Activated naive CD8-positive, alpha-beta T cell (primary cell): ENCODE measurements at regions not wholly inside any gene's neighbourhood (a gene's known extent, or its start where the extent isn't known, plus 50 kb on each side); places are given as distances from the start of the nearest gene placed in this dataset.

Experiments used
- H3K27ac Mint-ChIP-seq: one replicate; pipeline ENCODE4 v1.8.0; 2021; ENCODE audit warnings: mixed read lengths
- H3K27me3 Mint-ChIP-seq: one replicate; pipeline ENCODE4 v1.8.0; 2021; ENCODE audit warnings: mixed read lengths
- H3K36me3 Mint-ChIP-seq: one replicate; pipeline ENCODE4 v1.8.0; 2021; ENCODE audit warnings: mixed read lengths
- H3K4me1 Mint-ChIP-seq: one replicate; pipeline ENCODE4 v1.8.0; 2021; ENCODE audit warnings: low read depth, mixed read lengths
- H3K4me3 Mint-ChIP-seq: one replicate; pipeline ENCODE4 v1.8.0; 2021; ENCODE audit warnings: mild to moderate bottlenecking, mixed read lengths
- H3K9me3 Mint-ChIP-seq: one replicate; pipeline ENCODE4 v1.8.0; 2021; ENCODE audit warnings: low read depth, mixed read lengths

DNA sequence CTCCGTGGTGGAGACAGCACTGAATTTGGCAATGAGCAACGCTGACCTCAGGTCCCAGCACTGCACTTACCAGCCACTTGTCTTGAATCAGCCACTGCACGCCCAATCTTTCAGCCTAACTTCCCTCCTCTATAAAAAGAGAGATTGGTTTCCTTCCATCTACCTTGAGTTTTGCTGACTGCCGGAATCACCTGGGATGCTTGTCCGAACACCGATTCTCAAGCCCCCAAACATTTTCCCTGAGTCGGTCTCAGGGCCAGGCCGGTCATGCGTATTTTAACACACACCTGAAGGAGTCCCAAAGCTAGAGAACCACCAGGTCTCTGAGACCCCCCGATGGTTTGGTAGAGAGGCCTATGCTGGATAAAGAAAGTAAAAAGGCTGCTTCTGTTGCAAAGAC lies 131.5 kb downstream of the SPATA19 start:
- Mint-ChIP-seq H3K4me1 (no peaks in the 10 kb centered on the region), H3K27me3 (peaks cover 4% of the 10 kb centered on the region), H3K27ac (no peak overlapping the region), H3K36me3 (no peaks in the 10 kb centered on the region), H3K9me3 (no peaks in the 10 kb centered on the region), H3K4me3 (no peak overlapping the region)

DNA sequence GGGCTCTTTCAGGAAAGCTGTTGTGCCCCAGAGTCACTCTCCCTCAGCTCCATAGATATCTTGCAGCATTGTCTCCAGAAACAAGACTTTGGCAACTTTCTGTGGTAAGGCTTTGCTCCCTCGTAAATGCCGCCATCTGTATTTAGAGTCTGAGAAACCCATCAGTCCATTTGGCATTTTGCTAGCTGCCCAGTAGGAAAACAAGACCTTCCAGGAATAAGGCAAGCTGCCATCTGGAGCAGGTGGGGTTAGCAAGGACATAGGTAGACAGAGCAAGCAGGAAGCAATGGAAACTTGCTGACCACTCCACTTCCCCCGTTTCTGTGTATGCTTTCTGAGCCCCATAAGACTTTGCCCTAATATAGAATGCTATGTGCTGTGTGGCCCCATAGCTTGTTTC lies 131.9 kb downstream of the SPATA19 start:
- no peaks in the 10 kb centered on the region for H3K9me3 Mint-ChIP-seq
- peaks cover 3% of the 10 kb centered on the region for H3K27me3 Mint-ChIP-seq
- H3K4me3 Mint-ChIP-seq: no peak overlapping the region
- no peaks in the 10 kb centered on the region for H3K4me1 Mint-ChIP-seq
- no peak overlapping the region for H3K27ac Mint-ChIP-seq
- H3K36me3 Mint-ChIP-seq: no peaks in the 10 kb centered on the region

DNA sequence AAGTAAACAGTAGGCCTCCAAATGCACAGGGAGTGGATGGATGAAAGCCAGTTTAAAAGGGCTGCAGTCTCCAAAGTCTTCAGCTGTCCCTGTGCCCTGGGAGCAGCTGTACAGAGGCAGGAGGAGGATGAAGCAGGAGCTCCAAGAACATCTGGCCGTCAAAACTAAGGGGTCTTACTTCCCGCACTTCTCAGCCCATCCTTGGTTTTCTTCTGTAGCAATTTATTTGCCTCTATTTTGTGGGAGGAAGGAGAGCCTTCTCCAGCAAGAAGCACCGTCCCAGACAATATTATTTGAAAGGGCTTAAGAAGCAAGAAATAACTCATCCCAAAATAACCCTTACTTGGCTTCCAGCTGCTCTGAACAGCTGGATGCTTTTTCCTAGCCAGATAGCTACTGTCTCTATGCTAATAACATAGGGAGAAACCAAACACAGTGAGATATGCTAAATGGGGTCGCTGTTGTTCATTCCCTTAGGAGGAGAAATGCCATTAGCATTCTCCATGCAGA lies 133.2 kb downstream of the SPATA19 start:
- Mint-ChIP-seq H3K27ac (no peak overlapping the region), H3K4me1 (no peaks in the 10 kb centered on the region), H3K36me3 (no peaks in the 10 kb centered on the region)

DNA sequence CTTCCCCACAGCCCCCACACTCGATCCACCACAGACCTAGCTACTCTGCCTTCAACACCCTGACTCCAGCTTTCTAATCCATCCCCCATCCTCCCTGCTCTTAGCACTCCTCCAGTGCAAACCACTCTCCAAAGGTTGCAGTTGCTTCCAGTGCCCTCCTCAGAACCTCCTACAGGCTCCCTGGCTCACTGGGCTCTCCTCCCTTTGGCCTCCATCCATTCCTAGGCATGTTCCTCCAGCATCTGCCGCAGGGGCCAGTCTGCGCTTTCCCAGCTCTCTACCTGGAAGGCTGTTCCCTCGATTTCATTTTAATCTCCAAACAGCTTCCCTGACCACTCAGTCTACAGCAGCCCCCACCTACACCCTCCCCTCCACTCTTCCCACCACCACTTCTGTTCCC lies 133.8 kb downstream of the SPATA19 start:
- H3K27ac Mint-ChIP-seq: no peak overlapping the region

More for the DNA sequence above, 133.2 kb downstream of the SPATA19 start:
- Mint-ChIP-seq H3K27me3 (no peaks in the 10 kb centered on the region), H3K9me3 (no peaks in the 10 kb centered on the region), H3K4me3 (no peak overlapping the region)

DNA sequence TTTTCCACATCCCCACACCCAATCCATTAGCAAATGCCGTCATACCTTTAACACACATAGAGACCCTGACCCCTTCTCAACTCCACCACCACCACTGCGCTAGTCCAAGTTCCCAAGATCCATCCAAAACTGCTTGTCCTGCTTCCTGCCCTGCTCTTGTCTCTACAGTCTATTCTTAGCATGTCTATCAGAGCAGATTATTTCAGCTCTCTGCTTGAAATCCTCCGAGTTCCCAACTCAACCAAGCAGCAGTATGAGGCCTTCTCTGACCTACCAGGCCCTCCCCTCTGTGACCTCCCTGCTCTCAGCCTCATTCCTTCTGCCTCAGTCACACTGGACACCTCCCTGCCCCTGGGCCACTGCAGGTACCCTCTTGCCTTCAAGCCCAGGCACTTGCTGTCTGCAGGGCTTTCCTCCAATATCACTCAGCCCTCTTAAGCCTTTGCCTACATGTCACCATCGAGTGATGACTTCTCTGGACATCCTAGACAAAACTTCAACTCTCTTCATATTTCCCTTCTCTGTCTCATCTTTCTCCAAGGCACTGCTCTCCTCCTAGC lies 134.6 kb downstream of the SPATA19 start:
- no peaks in the 10 kb centered on the region for H3K27me3 Mint-ChIP-seq
- H3K27ac Mint-ChIP-seq: no peak overlapping the region
- H3K9me3 Mint-ChIP-seq: no peaks in the 10 kb centered on the region
- H3K36me3 Mint-ChIP-seq: no peaks in the 10 kb centered on the region
- no peak overlapping the region for H3K4me3 Mint-ChIP-seq
- no peaks in the 10 kb centered on the region for H3K4me1 Mint-ChIP-seq

More for the DNA sequence above, 133.8 kb downstream of the SPATA19 start:
- no peaks in the 10 kb centered on the region for H3K27me3 Mint-ChIP-seq
- H3K4me3 Mint-ChIP-seq: no peak overlapping the region
- H3K9me3 Mint-ChIP-seq: no peaks in the 10 kb centered on the region
- H3K36me3 Mint-ChIP-seq: no peaks in the 10 kb centered on the region
- H3K4me1 Mint-ChIP-seq: no peaks in the 10 kb centered on the region

DNA sequence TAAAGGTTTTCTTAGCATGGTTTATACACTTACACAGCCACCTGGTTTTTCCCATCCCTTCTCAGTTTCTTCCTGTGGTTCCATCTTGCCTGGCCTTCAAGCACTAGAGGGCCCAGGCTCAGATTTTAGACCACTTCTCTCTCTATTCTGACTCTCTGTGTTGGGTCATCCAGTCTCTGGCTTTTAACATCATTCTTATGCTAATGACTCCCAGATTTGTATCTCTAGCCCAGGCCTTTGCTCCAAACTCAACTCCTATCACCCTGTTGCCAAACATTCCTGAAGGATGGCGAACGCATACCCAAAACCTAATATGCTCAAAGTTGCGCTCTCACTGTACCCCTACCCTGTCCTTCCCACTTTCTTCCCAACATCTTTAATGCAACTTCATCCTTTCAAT lies 135.1 kb downstream of the SPATA19 start:
- Mint-ChIP-seq H3K27ac (no peak overlapping the region), H3K4me1 (no peaks in the 10 kb centered on the region), H3K27me3 (no peaks in the 10 kb centered on the region), H3K9me3 (no peaks in the 10 kb centered on the region), H3K4me3 (no peak overlapping the region), H3K36me3 (no peaks in the 10 kb centered on the region)

DNA sequence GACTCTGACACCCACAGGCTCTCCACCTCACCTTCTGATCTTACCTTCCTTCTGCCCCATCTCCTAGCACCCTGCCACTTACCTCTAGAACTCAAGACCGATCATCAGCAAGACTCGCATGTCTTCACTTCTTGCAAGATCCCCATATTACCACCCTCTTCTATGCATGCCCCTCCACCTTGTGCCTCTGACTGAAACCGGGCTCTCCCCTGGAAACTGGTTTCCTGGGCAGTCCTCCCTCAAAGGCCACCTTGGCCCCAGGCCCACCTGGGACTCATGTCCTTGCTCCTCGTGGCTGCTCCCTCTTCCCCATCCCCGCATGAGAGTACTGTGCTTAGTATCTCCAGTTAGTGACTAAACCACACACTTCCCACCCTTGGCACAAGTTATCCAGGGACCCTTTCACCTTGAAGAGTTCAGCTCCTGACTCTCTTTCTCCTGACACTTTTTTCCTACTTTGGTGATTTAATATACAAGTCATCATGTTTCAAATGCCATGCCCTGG lies 136.7 kb downstream of the SPATA19 start:
- Mint-ChIP-seq H3K9me3 (no peaks in the 10 kb centered on the region), H3K4me3 (no peak overlapping the region), H3K27ac (no peak overlapping the region), H3K36me3 (no peaks in the 10 kb centered on the region), H3K4me1 (no peaks in the 10 kb centered on the region), H3K27me3 (peaks cover 2% of the 10 kb centered on the region)

DNA sequence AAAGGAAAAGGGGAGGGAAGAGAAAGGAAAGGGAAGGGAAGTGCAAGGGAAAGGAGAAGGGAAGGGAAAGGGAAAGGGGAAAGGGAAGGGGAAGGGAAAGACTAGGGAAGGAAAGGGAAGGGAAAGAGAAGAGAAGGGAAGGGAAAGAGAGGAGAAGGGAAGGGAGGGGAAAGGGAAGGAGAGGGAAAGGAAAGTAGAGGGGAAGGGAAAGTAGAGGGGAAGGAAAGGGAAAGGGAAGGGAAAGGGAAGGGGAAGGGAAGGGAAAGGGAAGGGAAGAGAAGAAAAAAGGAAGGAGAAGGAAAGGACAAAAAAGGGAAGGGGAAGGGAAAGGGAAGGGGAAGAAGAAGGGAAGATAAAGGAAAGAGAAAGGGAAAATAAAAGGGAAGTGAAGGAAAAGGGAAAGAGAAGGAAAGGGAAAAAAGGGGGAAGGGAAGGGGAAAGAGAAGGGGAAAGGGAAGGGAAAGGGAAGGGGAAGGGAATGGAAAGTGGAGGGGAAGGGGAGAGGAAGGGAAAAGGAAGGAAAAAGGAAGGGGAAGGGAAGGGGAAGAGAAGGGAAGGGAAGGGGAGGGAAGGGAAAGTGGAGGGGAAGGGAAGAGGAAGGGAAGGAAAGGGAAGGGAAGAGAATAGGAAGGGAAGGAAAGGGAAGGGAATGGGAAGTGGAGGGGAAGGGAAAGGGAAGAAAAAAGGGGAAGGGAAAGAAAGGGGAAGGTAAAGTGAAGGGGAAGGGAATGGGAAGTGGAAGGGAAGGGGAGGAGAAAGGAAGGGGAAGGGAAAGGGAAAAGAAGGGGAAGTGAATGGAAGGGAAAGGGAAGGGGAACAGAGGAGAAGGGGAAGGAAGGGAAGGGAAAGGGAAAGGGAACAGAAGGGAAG lies 138.2 kb downstream of the SPATA19 start:
- Mint-ChIP-seq H3K27me3 (peaks cover 2% of the 10 kb centered on the region), H3K4me3 (no peak overlapping the region), H3K27ac (no peak overlapping the region), H3K36me3 (no peaks in the 10 kb centered on the region), H3K9me3 (no peaks in the 10 kb centered on the region), H3K4me1 (no peaks in the 10 kb centered on the region)

DNA sequence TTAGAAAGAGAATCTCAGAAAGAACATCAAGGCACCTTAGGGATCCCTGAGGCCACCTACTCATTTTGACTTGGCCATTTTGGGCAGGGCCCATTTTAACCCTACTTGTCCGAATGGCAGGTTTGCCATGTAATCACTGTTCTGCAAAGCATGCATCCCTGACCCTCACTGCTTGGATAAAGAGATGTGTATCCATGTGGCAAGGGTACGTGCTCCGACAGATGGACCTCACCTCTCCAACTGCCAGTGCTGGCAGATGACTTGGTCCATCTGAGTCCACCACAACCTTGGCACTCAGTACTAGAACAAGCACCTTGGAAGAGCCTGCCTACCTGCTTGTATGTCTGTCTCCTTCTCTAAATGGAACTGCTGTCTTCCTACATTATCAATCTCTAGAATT lies 139.4 kb downstream of the SPATA19 start:
- no peak overlapping the region for H3K27ac Mint-ChIP-seq
- no peaks in the 10 kb centered on the region for H3K36me3 Mint-ChIP-seq
- no peak overlapping the region for H3K4me3 Mint-ChIP-seq

DNA sequence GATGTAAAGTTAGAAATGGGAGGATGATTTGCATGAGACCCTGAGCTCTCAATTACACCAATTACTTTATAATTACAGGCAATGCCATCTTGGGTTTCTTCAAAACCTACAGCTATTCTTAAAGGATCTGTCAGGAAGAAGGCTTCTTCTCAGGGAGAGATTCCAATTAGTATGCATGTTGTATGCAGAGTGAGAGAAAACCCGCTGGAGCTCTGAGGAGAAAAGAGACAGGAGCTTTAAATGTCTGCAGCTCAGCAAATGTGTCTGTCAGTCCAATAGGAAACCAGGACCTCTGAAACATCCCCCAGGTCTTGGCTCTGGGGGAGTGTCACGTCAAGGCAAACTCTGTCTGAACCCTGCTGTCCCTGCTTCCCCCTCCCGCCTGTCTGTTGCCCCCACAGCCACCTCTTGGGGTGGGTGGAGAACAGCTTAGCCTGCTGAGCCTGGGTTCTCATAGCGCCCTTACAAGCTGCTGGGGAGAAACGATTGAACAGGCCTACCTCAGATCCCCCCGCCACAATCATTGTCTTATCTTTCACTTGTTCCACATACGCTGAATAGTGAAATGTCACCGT lies 140.2 kb downstream of the SPATA19 start:
- H3K4me3 Mint-ChIP-seq: no peak overlapping the region
- H3K36me3 Mint-ChIP-seq: no peaks in the 10 kb centered on the region
- H3K27me3 Mint-ChIP-seq: peaks cover 2% of the 10 kb centered on the region
- no peaks in the 10 kb centered on the region for H3K9me3 Mint-ChIP-seq
- H3K4me1 Mint-ChIP-seq: no peaks in the 10 kb centered on the region
- no peak overlapping the region for H3K27ac Mint-ChIP-seq

More for the DNA sequence above, 139.4 kb downstream of the SPATA19 start:
- peaks cover 2% of the 10 kb centered on the region for H3K27me3 Mint-ChIP-seq
- no peaks in the 10 kb centered on the region for H3K4me1 Mint-ChIP-seq
- no peaks in the 10 kb centered on the region for H3K9me3 Mint-ChIP-seq

DNA sequence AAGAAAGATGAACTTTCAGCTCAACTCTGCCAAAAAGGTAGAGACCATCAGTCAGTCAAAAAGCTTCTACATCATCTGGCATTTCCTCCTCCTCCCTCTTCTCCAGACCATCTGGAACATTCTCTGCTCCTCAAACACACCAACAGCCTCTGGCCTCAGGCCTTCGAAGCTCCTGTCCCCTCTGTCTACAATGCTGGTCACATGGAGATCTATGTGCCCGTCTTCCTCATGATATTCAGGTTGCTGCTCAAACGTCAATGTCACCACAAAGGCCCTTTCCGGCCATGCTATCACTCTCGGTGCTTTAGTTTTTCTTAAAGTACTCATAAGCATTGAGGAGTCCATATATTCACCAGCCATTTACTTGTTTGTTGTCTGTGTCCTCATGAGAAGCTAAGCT lies 146.2 kb downstream of the SPATA19 start:
- no peak overlapping the region for H3K27ac Mint-ChIP-seq
- no peaks in the 10 kb centered on the region for H3K4me1 Mint-ChIP-seq
- H3K27me3 Mint-ChIP-seq: peaks cover 2% of the 10 kb centered on the region
- H3K36me3 Mint-ChIP-seq: no peaks in the 10 kb centered on the region
- H3K9me3 Mint-ChIP-seq: no peaks in the 10 kb centered on the region
- no peak overlapping the region for H3K4me3 Mint-ChIP-seq

DNA sequence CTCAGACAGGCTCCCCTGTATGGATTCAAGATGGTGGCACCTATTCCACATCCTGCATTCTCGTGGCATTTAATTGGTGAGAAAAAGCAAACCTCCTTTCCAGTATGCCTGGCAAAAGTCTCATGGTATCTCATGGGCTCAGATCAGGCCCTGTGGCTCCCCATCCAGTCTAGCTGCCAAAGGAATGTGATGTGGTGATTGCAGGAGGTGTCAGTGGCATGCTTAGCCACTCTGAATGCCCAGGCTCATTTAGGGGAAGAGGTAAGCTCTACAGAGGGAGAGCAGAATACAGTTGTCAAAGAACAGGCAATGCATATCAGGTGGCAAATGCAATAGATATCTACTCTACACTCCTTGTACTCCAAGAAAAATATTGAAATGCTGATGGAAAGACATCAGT lies 146.7 kb downstream of the SPATA19 start:
- H3K27me3 Mint-ChIP-seq: no peaks in the 10 kb centered on the region
- no peaks in the 10 kb centered on the region for H3K9me3 Mint-ChIP-seq
- no peaks in the 10 kb centered on the region for H3K36me3 Mint-ChIP-seq
- no peak overlapping the region for H3K4me3 Mint-ChIP-seq
- no peaks in the 10 kb centered on the region for H3K4me1 Mint-ChIP-seq
- no peak overlapping the region for H3K27ac Mint-ChIP-seq

DNA sequence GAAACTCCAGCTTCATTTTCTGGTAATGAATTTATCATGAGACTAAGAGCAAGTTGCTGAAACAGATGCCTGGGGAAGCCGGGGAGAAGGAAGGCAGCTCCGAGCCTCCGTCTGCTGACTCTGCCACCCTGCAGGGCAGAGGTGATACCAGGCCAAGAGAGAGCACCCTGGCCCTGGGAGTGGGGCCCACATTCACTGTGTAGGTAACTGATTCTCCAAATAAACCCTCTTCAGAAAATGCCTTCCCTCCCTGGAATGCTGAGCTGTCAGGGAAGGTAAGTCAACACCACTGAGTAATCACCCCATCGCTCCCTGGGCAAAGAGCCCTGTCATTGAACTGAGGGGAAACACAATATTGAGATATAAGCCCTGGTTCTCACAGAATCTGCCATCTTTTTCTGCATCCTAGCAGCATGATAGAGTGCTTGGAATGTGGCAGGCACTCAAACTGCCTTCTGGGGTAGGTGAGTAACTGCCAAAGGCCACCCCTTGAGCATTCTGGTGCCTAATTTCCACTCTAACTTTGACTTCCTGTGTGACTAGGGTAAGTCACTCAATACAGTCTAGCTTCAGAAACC lies 147.6 kb downstream of the SPATA19 start:
- Mint-ChIP-seq H3K4me1 (no peaks in the 10 kb centered on the region), H3K9me3 (no peaks in the 10 kb centered on the region), H3K27ac (no peak overlapping the region), H3K27me3 (no peaks in the 10 kb centered on the region), H3K4me3 (no peak overlapping the region), H3K36me3 (no peaks in the 10 kb centered on the region)

DNA sequence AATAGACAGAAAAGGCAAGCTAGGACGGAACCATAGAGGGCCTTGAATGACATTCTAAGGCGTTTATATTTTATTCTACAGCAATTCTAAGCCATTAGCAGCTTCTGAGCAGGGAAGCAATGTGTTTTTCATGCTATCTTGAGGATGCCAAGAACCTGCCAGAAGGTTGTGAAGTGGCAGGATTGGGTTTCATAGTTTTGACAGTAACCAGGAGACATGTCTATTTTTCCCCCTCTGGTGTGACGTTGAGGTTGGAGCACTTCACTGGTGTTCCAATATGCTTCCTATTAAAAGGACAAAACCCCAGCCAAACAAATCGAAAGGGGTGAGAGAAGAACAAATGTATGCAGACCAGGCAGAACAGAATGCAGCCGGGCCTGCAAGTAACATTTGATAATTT lies 148.2 kb downstream of the SPATA19 start:
- Mint-ChIP-seq H3K27me3 (no peaks in the 10 kb centered on the region), H3K9me3 (no peaks in the 10 kb centered on the region), H3K36me3 (no peaks in the 10 kb centered on the region), H3K4me3 (no peak overlapping the region), H3K4me1 (no peaks in the 10 kb centered on the region), H3K27ac (no peak overlapping the region)

DNA sequence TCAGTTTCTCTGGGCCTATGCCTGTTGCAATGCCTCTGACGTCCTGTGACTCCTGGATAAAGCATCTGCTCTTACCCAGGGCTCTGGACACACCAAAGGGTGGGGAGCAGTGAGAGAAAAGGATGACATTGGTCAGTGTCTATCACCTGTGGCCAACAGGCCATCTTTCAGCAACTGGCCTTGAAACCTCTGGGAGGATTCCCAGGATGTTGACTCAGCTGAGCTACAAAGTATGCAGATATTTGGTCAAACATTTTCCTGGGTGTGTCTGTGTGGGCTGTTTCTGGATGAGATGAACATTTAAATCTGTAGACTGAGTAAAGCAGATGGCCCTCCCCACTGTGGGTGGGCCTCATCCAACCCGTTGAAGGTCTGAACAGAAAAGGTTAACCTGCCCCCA lies 149.9 kb downstream of the SPATA19 start:
- Mint-ChIP-seq H3K4me1 (no peaks in the 10 kb centered on the region), H3K4me3 (no peak overlapping the region), H3K9me3 (no peaks in the 10 kb centered on the region), H3K36me3 (no peaks in the 10 kb centered on the region), H3K27me3 (no peaks in the 10 kb centered on the region), H3K27ac (no peak overlapping the region)
